Activated CD8-positive, alpha-beta memory T cell treated with anti-CD3 and anti-CD28 coated beads, Interleukin-2, amount 50 U/mL, for 24 hours (primary cell): ENCODE measurements at regions not wholly inside any gene's neighbourhood (a gene's known extent, or its start where the extent isn't known, plus 50 kb on each side); places are given as distances from the start of the nearest gene placed in this dataset.

Source experiments
- DNase-seq: peaks from one replicate; pipeline ENCODE4 v3.0.0-alpha.2; 2020; ENCODE audit errors: extremely low read depth

- DNase-seq, result no peak
Measured at GRCh38 chr12:97177481-97177880, 270.4 kb downstream of the NEDD1 start.

- DNase-seq, result no peak
Measured at GRCh38 chr12:97181571-97182265, 274.7 kb downstream of the NEDD1 start.

GRCh38 chr12:97182769-97183168, 275.7 kb downstream of the NEDD1 start:
- no peak for DNase-seq

- no peak for DNase-seq
Measured at GRCh38 chr12:97184127-97184773, 277.2 kb downstream of the NEDD1 start.

- no peak for DNase-seq
Measured at GRCh38 chr12:97185567-97185966, 277.0 kb upstream of the RMST start.

- DNase-seq, result no peak
Measured at GRCh38 chr12:97194546-97194945, 268.1 kb upstream of the RMST start.

- no peak for DNase-seq
Measured at GRCh38 chr12:97200181-97200580, 262.4 kb upstream of the RMST start.

GRCh38 chr12:97203408-97203807, 259.2 kb upstream of the RMST start:
- no peak for DNase-seq

- no peak for DNase-seq
Measured at GRCh38 chr12:97209997-97210396, 252.6 kb upstream of the RMST start.

- DNase-seq, result no peak
Measured at GRCh38 chr12:97211416-97211930, 251.1 kb upstream of the RMST start.

GRCh38 chr12:97216848-97217247, 245.8 kb upstream of the RMST start:
- DNase-seq, result no peak

GRCh38 chr12:97222391-97222790, 240.2 kb upstream of the RMST start:
- DNase-seq, result no peak

- no peak for DNase-seq
Measured at GRCh38 chr12:97223419-97223818, 239.2 kb upstream of the RMST start.

- no peak for DNase-seq
Measured at GRCh38 chr12:97229004-97229403, 233.6 kb upstream of the RMST start.

- DNase-seq, result no peak
Measured at GRCh38 chr12:97235102-97235501, 227.5 kb upstream of the RMST start.

- no peak for DNase-seq
Measured at GRCh38 chr12:97246368-97246767, 216.2 kb upstream of the RMST start.

- no peak for DNase-seq
Measured at GRCh38 chr12:97250483-97250882, 212.1 kb upstream of the RMST start.

GRCh38 chr12:97257726-97258125, 204.9 kb upstream of the RMST start:
- DNase-seq, result no peak

- DNase-seq, result no peak
Measured at GRCh38 chr12:97259098-97259497, 203.5 kb upstream of the RMST start.

GRCh38 chr12:97260786-97261185, 201.8 kb upstream of the RMST start:
- DNase-seq, result no peak

GRCh38 chr12:97267166-97267565, 195.4 kb upstream of the RMST start:
- no peak for DNase-seq

GRCh38 chr12:97267594-97268202, 194.9 kb upstream of the RMST start:
- DNase-seq, result no peak

GRCh38 chr12:97272471-97272870, 190.1 kb upstream of the RMST start:
- DNase-seq, result no peak
